MM.1S (cell line): ENCODE measurements at regions not wholly inside any gene's neighbourhood (a gene's known extent, or its start where the extent isn't known, plus 50 kb on each side); places are given as distances from the start of the nearest gene placed in this dataset.
"Not testable (repeated sequence)": the region's sequence is repeated elsewhere in the genome, so short reads cannot be mapped to it uniquely, and the experiment has no call there.

Experiments
- DNase-seq: peaks from one replicate; pipeline ENCODE4 v3.0.0-alpha.2; 2015
- H2AFZ ChIP-seq: fragments of 300-600 bp; sonication (generic); 2 replicates; pipeline ENCODE4 v1.6.0; 2016; ENCODE audit warnings: antibody characterized with exemption, low read length
- H3F3A ChIP-seq: fragments of 300-600 bp; sonication (generic); 2 replicates; pipeline ENCODE4 v1.6.1; 2016; ENCODE audit warnings: mild to moderate bottlenecking, antibody characterized with exemption, low read length, moderate library complexity, mixed read lengths; ENCODE audit not compliant: insufficient read depth
- H3K27ac ChIP-seq: fragments of 300-600 bp; sonication (generic); 2 replicates; pipeline ENCODE4 v1.5.1; 2016; ENCODE audit warnings: mild to moderate bottlenecking, low read length
- H3K27me3 ChIP-seq: fragments of 300-600 bp; sonication (generic); replicated peaks from 2 replicates; pipeline ENCODE4 v1.6.0; 2016; ENCODE audit warnings: low read length; ENCODE audit not compliant: insufficient read depth
- H3K36me3 ChIP-seq: fragments of 300-600 bp; sonication (generic); replicated peaks from 2 replicates; pipeline ENCODE4 v1.6.1; 2016; ENCODE audit warnings: mild to moderate bottlenecking, low read length, mixed read lengths; ENCODE audit not compliant: insufficient read depth
- H3K4me1 ChIP-seq: fragments of 300-600 bp; sonication (generic); 2 replicates; pipeline ENCODE4 v1.6.1; 2016; ENCODE audit warnings: low read length, mixed read lengths
- H3K4me2 ChIP-seq: fragments of 300-600 bp; sonication (generic); 2 replicates; pipeline ENCODE4 v1.6.0; 2016; ENCODE audit warnings: low read depth, low read length
- H3K4me3 ChIP-seq: fragments of 300-600 bp; sonication (generic); 2 replicates; pipeline ENCODE4 v1.5.1; 2016; ENCODE audit warnings: low read length, mixed read lengths
- H3K79me2 ChIP-seq: fragments of 300-600 bp; sonication (generic); 2 replicates; pipeline ENCODE4 v1.6.1; 2016; ENCODE audit warnings: mixed run types, low read length, mixed read lengths
- H3K9ac ChIP-seq: fragments of 300-600 bp; sonication (generic); 2 replicates; pipeline ENCODE4 v1.6.1; 2016; ENCODE audit warnings: low read length, mixed read lengths
- H3K9me2 ChIP-seq: fragments of 300-600 bp; sonication (generic); replicated peaks from 2 replicates; pipeline ENCODE4 v1.6.1; 2016; ENCODE audit warnings: mild to moderate bottlenecking, low read length, mixed read lengths; ENCODE audit not compliant: insufficient read depth
- H3K9me3 ChIP-seq: fragments of 300-600 bp; sonication (generic); replicated peaks from 2 replicates; pipeline ENCODE4 v1.6.1; 2016; ENCODE audit warnings: mild to moderate bottlenecking, low read length, mixed read lengths; ENCODE audit not compliant: insufficient read depth
- H4K20me1 ChIP-seq: fragments of 300-600 bp; sonication (generic); 2 replicates; pipeline ENCODE4 v1.6.1; 2016; ENCODE audit warnings: mild to moderate bottlenecking, low read length, moderate library complexity, mixed read lengths; ENCODE audit not compliant: insufficient read depth
- EZH2 ChIP-seq: fragments of 300-600 bp; sonication (generic); optimal IDR thresholded peaks from 2 replicates; pipeline ENCODE3; 2017; ENCODE audit warnings: low read depth, mild to moderate bottlenecking, antibody characterized with exemption, low read length, mixed read lengths
- EZH2phosphoT487 ChIP-seq: fragments of 300-600 bp; sonication (generic); IDR thresholded peaks from 2 replicates; pipeline ENCODE4 v1.6.1; 2018; ENCODE audit warnings: antibody characterized with exemption, low read length
- TF ChIP-seq, protein P1 (sequence below): fragments of 300-600 bp; sonication (generic); IDR thresholded peaks from 2 replicates; pipeline ENCODE4 v1.5.1; 2016; ENCODE audit warnings: antibody characterized with exemption, low read length, mixed read lengths

DNA sequence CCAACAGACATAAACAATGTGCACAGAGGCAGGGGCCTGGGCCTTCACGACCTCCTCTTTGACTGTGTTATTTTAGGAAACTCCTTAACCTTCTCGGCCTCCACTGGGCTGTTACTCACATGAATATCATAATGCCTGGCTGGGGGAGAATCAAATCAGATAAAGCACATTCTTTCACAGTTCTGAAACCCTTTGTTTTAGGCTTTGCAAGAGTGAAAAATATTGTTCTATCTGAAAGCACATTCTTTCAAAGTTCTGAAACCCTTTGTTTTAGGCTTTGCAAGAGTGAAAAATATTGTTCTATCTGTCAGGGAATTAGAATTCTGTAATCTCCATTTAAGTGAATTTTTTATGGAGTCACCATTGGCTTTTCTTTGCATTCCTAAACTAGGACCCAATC lies 50.7 kb upstream of the SYNDIG1 start:
- Histone ChIP-seq H4K20me1 (no peaks in the 10 kb centered on the region), H3K4me1 (no peaks in the 10 kb centered on the region), H3K4me2 (no peak overlapping the region), H3K27ac (no peak overlapping the region), H3K4me3 (no peak overlapping the region), H3K27me3 (no peaks in the 10 kb centered on the region), H3K9ac (no peak overlapping the region), H3F3A (no peaks in the 10 kb centered on the region), H3K36me3 (no peaks in the 10 kb centered on the region), H3K79me2 (no peaks in the 10 kb centered on the region), H2AFZ (no peak overlapping the region), H3K9me3 (no peaks in the 10 kb centered on the region), H3K9me2 (no peaks in the 10 kb centered on the region)
- TF ChIP-seq, protein P1, sequence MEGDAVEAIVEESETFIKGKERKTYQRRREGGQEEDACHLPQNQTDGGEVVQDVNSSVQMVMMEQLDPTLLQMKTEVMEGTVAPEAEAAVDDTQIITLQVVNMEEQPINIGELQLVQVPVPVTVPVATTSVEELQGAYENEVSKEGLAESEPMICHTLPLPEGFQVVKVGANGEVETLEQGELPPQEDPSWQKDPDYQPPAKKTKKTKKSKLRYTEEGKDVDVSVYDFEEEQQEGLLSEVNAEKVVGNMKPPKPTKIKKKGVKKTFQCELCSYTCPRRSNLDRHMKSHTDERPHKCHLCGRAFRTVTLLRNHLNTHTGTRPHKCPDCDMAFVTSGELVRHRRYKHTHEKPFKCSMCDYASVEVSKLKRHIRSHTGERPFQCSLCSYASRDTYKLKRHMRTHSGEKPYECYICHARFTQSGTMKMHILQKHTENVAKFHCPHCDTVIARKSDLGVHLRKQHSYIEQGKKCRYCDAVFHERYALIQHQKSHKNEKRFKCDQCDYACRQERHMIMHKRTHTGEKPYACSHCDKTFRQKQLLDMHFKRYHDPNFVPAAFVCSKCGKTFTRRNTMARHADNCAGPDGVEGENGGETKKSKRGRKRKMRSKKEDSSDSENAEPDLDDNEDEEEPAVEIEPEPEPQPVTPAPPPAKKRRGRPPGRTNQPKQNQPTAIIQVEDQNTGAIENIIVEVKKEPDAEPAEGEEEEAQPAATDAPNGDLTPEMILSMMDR = no peak
- TF ChIP-seq EZH2phosphoT487 (no peak), EZH2 (no peak)
- DNase-seq = no peak

DNA sequence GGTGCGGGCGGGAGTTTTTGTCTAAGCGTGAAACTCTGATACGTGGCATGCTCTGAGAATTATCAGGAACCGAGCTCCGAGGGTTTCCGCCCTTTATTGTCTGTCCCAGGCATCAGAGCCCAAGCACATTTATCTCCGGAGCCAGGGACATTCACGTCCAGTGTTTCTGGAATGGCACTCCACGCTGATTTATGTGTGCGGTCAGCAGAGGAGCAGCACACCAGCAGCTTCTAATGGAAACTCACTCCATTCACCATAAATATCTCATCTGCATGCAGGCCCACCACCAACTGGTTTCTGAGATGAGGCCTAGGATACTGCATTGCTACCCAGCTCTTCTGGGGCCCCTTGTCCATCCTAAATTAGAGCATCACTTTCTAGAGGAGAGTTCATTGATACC lies 51.9 kb upstream of the SYNDIG1 start:
- Histone ChIP-seq H3K4me3 (no peak overlapping the region), H3K9me2 (no peaks in the 10 kb centered on the region), H3K79me2 (no peaks in the 10 kb centered on the region), H3K27me3 (no peaks in the 10 kb centered on the region), H2AFZ (no peak overlapping the region), H3K4me2 (no peak overlapping the region), H3F3A (no peaks in the 10 kb centered on the region), H3K9ac (no peak overlapping the region), H3K4me1 (no peaks in the 10 kb centered on the region), H4K20me1 (no peaks in the 10 kb centered on the region), H3K36me3 (no peaks in the 10 kb centered on the region), H3K9me3 (no peaks in the 10 kb centered on the region), H3K27ac (no peak overlapping the region)
- TF ChIP-seq, protein P1 = no peak
- no peak for TF ChIP-seq EZH2
- TF ChIP-seq EZH2phosphoT487 = no peak
- DNase-seq = no peak

DNA sequence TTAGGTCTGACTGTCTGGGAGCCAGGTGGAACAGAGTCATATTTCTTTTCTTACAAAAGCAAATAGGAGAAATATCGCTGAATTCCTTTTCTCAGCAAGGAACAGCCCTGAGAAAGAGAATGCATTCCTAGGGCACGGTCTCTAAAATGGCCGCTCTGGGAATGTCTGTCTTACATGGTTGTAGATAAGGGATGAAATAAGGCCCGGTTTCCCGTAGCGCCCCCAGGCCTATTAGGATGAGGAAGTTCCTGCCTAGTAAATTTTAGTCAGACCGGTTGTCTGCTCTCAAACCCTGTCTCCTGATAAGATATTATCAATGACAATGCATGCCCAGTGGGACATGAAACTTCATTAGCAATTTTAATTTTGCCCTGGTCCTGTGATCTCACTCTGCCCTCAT lies 54.0 kb upstream of the SYNDIG1 start:
- not testable (repeated sequence) for H3K9me3 ChIP-seq, H3K36me3 ChIP-seq, H3F3A ChIP-seq, H3K27me3 ChIP-seq, H3K79me2 ChIP-seq, H3K9me2 ChIP-seq, H3K4me2 ChIP-seq, H3K27ac ChIP-seq, H3K9ac ChIP-seq, H3K4me1 ChIP-seq, H2AFZ ChIP-seq, H4K20me1 ChIP-seq, DNase-seq, H3K4me3 ChIP-seq

DNA sequence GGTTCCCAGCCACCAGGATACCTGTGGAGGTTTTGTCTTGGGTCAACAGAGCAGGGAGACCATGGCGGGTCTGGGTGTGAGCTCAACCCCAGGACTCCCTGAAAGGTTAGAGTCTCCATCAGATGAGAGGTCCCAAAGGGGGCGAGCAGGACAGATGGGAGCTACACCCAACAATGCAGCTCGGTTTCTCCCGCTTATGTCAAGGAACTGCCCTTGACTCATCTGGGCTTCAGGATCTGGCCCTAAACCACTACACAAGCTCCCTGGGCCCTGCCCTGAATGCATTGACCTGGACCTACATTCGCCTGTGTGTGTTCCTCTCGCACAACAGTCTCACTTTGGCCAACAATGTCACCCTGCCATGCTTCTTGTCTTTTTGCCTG lies 57.6 kb upstream of the SYNDIG1 start:
- H3K4me3 ChIP-seq = no peak overlapping the region
- no peak overlapping the region for H3K4me2 ChIP-seq
- H3F3A ChIP-seq = no peaks in the 10 kb centered on the region
- TF ChIP-seq, protein P1 = no peak
- TF ChIP-seq EZH2phosphoT487 (no peak), EZH2 (no peak)
- no peak overlapping the region for H3K9ac ChIP-seq
- no peak for DNase-seq
- no peaks in the 10 kb centered on the region for H4K20me1 ChIP-seq
- H2AFZ ChIP-seq = no peak overlapping the region
- no peaks in the 10 kb centered on the region for H3K36me3 ChIP-seq
- no peaks in the 10 kb centered on the region for H3K79me2 ChIP-seq
- H3K4me1 ChIP-seq = peaks cover 3% of the 10 kb centered on the region
- no peaks in the 10 kb centered on the region for H3K9me2 ChIP-seq
- H3K9me3 ChIP-seq = no peaks in the 10 kb centered on the region
- no peaks in the 10 kb centered on the region for H3K27me3 ChIP-seq
- H3K27ac ChIP-seq = no peak overlapping the region
